ENCODE measurements at regions not wholly inside any gene's neighbourhood (a gene's known extent, or its start where the extent isn't known, plus 50 kb on each side); places are given as distances from the start of the nearest gene placed in this dataset.
"Not testable (repeated sequence)": the region's sequence is repeated elsewhere in the genome, so short reads cannot be mapped to it uniquely, and the experiment has no call there.

GRCh38 chr1:187744665-187745064 is 915.9 kb downstream of the PLA2G4A start:
- no peak for DNase-seq

GRCh38 chr1:187755536-187755935 is 926.8 kb downstream of the PLA2G4A start:
- DNase-seq: no peak

- not testable (repeated sequence) for DNase-seq
Observed at GRCh38 chr1:187756684-187757083, 927.9 kb downstream of the PLA2G4A start.

GRCh38 chr1:187759825-187760333 is 931.1 kb downstream of the PLA2G4A start:
- no peak for DNase-seq

GRCh38 chr1:187762118-187762517 is 933.4 kb downstream of the PLA2G4A start:
- DNase-seq: no peak

- no peak for DNase-seq
Observed at GRCh38 chr1:187763465-187763864, 934.7 kb downstream of the PLA2G4A start.

GRCh38 chr1:187763976-187764375 is 935.2 kb downstream of the PLA2G4A start:
- DNase-seq: no peak

GRCh38 chr1:187771396-187771795 is 942.6 kb downstream of the PLA2G4A start:
- no peak for DNase-seq

- no peak for DNase-seq
Observed at GRCh38 chr1:187773168-187773567, 944.4 kb downstream of the PLA2G4A start.

GRCh38 chr1:187787736-187788135 is 959.0 kb downstream of the PLA2G4A start:
- DNase-seq: no peak

GRCh38 chr1:187788718-187789117 is 960.0 kb downstream of the PLA2G4A start:
- DNase-seq: no peak

- no peak for DNase-seq
Observed at GRCh38 chr1:187790724-187791123, 962.0 kb downstream of the PLA2G4A start.

- DNase-seq: no peak
Observed at GRCh38 chr1:187794561-187794960, 965.8 kb downstream of the PLA2G4A start.

GRCh38 chr1:187809549-187809948 is 980.8 kb downstream of the PLA2G4A start:
- no peak for DNase-seq

GRCh38 chr1:187816646-187817045 is 987.9 kb downstream of the PLA2G4A start:
- no peak for DNase-seq

- no peak for DNase-seq
Observed at GRCh38 chr1:187817782-187818181, 989.0 kb downstream of the PLA2G4A start.

- DNase-seq: no peak
Observed at GRCh38 chr1:187819086-187819485, 990.3 kb downstream of the PLA2G4A start.

- DNase-seq: no peak
Observed at GRCh38 chr1:187836557-187836956, 1007.8 kb downstream of the PLA2G4A start.

GRCh38 chr1:187837787-187838186 is 1009.0 kb downstream of the PLA2G4A start:
- no peak for DNase-seq

- DNase-seq: no peak
Observed at GRCh38 chr1:187838335-187839293, 1009.9 kb downstream of the PLA2G4A start.

- no peak for DNase-seq
Observed at GRCh38 chr1:187839873-187840272, 1011.1 kb downstream of the PLA2G4A start.

- DNase-seq: no peak
Observed at GRCh38 chr1:187840557-187840956, 1011.8 kb downstream of the PLA2G4A start.

GRCh38 chr1:187842406-187843165 is 1013.8 kb downstream of the PLA2G4A start:
- DNase-seq: no peak

GRCh38 chr1:187844313-187844712 is 1015.6 kb downstream of the PLA2G4A start:
- no peak for DNase-seq
